ENCODE measurements at regions not wholly inside any gene's neighbourhood (a gene's known extent, or its start where the extent isn't known, plus 50 kb on each side); places are given as distances from the start of the nearest gene placed in this dataset.
"Not testable (repeated sequence)": the region's sequence is repeated elsewhere in the genome, so short reads cannot be mapped to it uniquely, and the experiment has no call there.

GRCh38 chr6:14379568-14379967 is 262.0 kb downstream of the CD83 start:
- Histone ChIP-seq H3K27me3 (peaks cover 4% of the 10 kb centered on the region; the same call in 1 of the 2 replicates), H3K9me3 (no peaks in the 10 kb centered on the region), H3K36me3 (no peaks in the 10 kb centered on the region), H3K4me3 (no peak overlapping the region)
- DNase-seq = no peak

- Histone ChIP-seq H3K27me3 (peaks cover 4% of the 10 kb centered on the region; the same call in 1 of the 2 replicates), H3K9me3 (no peaks in the 10 kb centered on the region), H3K36me3 (no peaks in the 10 kb centered on the region), H3K4me3 (no peak overlapping the region)
- no peak for DNase-seq
Observed at GRCh38 chr6:14380086-14380820, 262.7 kb downstream of the CD83 start.

GRCh38 chr6:14380901-14381828 is 263.6 kb downstream of the CD83 start:
- H3K9me3 ChIP-seq = no peaks in the 10 kb centered on the region
- H3K27me3 ChIP-seq = peaks cover 4% of the 10 kb centered on the region; the same call in 1 of the 2 replicates
- no peak overlapping the region for H3K4me3 ChIP-seq
- no peaks in the 10 kb centered on the region for H3K36me3 ChIP-seq
- no peak for DNase-seq

- no peak for DNase-seq
- no peak overlapping the region for H3K4me3 ChIP-seq
- no peaks in the 10 kb centered on the region for H3K9me3 ChIP-seq
- H3K27me3 ChIP-seq = peaks cover 4% of the 10 kb centered on the region; the same call in 1 of the 2 replicates
- H3K36me3 ChIP-seq = no peaks in the 10 kb centered on the region
Observed at GRCh38 chr6:14381829-14382677, 264.5 kb downstream of the CD83 start.

- H3K4me3 ChIP-seq = no peak overlapping the region
- peaks cover 4% of the 10 kb centered on the region; the same call in 1 of the 2 replicates for H3K27me3 ChIP-seq
- H3K36me3 ChIP-seq = no peaks in the 10 kb centered on the region
- no peak for DNase-seq
- no peaks in the 10 kb centered on the region for H3K9me3 ChIP-seq
Observed at GRCh38 chr6:14382678-14383236, 265.2 kb downstream of the CD83 start.

GRCh38 chr6:14383393-14384174 is 266.0 kb downstream of the CD83 start:
- no peaks in the 10 kb centered on the region for H3K9me3 ChIP-seq
- H3K4me3 ChIP-seq = no peak overlapping the region
- H3K27me3 ChIP-seq = peaks cover 4% of the 10 kb centered on the region; the same call in 1 of the 2 replicates
- no peak for DNase-seq
- H3K36me3 ChIP-seq = no peaks in the 10 kb centered on the region

- H3K4me3 ChIP-seq = no peak overlapping the region
- H3K27me3 ChIP-seq = peaks cover 4% of the 10 kb centered on the region; the same call in 1 of the 2 replicates
- no peaks in the 10 kb centered on the region for H3K9me3 ChIP-seq
- no peaks in the 10 kb centered on the region for H3K36me3 ChIP-seq
- DNase-seq = no peak
Observed at GRCh38 chr6:14384175-14384949, 266.8 kb downstream of the CD83 start.

- H3K36me3 ChIP-seq = no peaks in the 10 kb centered on the region
- no peaks in the 10 kb centered on the region for H3K9me3 ChIP-seq
- peaks cover 4% of the 10 kb centered on the region; the same call in 1 of the 2 replicates for H3K27me3 ChIP-seq
- DNase-seq = no peak
- no peak overlapping the region for H3K4me3 ChIP-seq
Observed at GRCh38 chr6:14386263-14386662, 268.7 kb downstream of the CD83 start.

GRCh38 chr6:14386668-14387067 is 269.1 kb downstream of the CD83 start:
- H3K4me3 ChIP-seq = no peak overlapping the region
- H3K27me3 ChIP-seq = peaks cover 4% of the 10 kb centered on the region; the same call in 1 of the 2 replicates
- DNase-seq = no peak
- no peaks in the 10 kb centered on the region for H3K36me3 ChIP-seq
- no peaks in the 10 kb centered on the region for H3K9me3 ChIP-seq

GRCh38 chr6:14388371-14388770 is 270.8 kb downstream of the CD83 start:
- no peak overlapping the region for H3K4me3 ChIP-seq
- H3K27me3 ChIP-seq = peaks cover 4% of the 10 kb centered on the region; the same call in 1 of the 2 replicates
- no peaks in the 10 kb centered on the region for H3K9me3 ChIP-seq
- DNase-seq = no peak
- no peaks in the 10 kb centered on the region for H3K36me3 ChIP-seq

- H3K27me3 ChIP-seq, DNase-seq, H3K4me3 ChIP-seq, H3K36me3 ChIP-seq, H3K9me3 ChIP-seq: not testable (repeated sequence)
Observed at GRCh38 chr6:14389776-14390175, 272.2 kb downstream of the CD83 start.

- Histone ChIP-seq H3K9me3 (no peaks in the 10 kb centered on the region), H3K4me3 (no peak overlapping the region), H3K36me3 (no peaks in the 10 kb centered on the region), H3K27me3 (no peaks in the 10 kb centered on the region)
- DNase-seq = no peak
Observed at GRCh38 chr6:14390805-14391204, 273.2 kb downstream of the CD83 start.

GRCh38 chr6:14393910-14394309 is 276.3 kb downstream of the CD83 start:
- no peak for DNase-seq
- Histone ChIP-seq H3K9me3 (no peaks in the 10 kb centered on the region), H3K4me3 (no peak overlapping the region), H3K27me3 (no peaks in the 10 kb centered on the region), H3K36me3 (no peaks in the 10 kb centered on the region)

- Histone ChIP-seq H3K9me3 (no peaks in the 10 kb centered on the region), H3K4me3 (no peak overlapping the region), H3K36me3 (no peaks in the 10 kb centered on the region), H3K27me3 (no peaks in the 10 kb centered on the region)
- DNase-seq = no peak
Observed at GRCh38 chr6:14396392-14396791, 278.8 kb downstream of the CD83 start.
